Fibroblast of pulmonary artery (primary cell): ENCODE measurements at regions not wholly inside any gene's neighbourhood (a gene's known extent, or its start where the extent isn't known, plus 50 kb on each side); places are given as distances from the start of the nearest gene placed in this dataset.

Experiments
- DNase-seq: peaks from one replicate; pipeline ENCODE4 v3.0.0-alpha.2; 2010; ENCODE audit warnings: low read depth
- H3K4me3 ChIP-seq: replicated peaks from 2 replicates; pipeline ENCODE4 v1.5.1; 2011; ENCODE audit warnings: low read depth, mild to moderate bottlenecking, control low read depth, low read length, moderate library complexity
- TF ChIP-seq, protein P1 (sequence below): IDR thresholded peaks from 2 replicates; pipeline ENCODE4 v1.5.1; 2011; ENCODE audit warnings: mild to moderate bottlenecking, control low read depth, low read length, inconsistent platforms; ENCODE audit errors: missing control alignments

DNA sequence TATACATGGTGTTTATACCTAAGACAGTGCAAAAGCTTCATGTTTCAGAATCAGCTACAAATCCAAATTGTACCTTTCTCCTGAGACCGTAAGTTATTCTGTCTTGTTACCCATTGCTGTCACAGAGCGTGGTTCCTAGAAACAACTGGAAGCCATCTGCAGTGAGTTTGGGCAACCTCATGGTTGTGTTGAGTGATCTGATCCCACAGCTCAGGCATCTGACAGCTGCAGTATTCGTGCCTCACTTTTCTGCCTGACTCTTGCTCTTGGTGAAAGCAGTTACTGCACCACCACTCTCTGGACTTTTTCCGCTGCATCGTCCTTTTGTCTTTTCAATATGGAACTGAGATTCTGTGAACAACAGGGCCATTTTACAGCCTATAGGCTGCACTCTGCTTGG lies 752.6 kb downstream of the MAFB start:
- no peak for DNase-seq
- TF ChIP-seq, protein P1, sequence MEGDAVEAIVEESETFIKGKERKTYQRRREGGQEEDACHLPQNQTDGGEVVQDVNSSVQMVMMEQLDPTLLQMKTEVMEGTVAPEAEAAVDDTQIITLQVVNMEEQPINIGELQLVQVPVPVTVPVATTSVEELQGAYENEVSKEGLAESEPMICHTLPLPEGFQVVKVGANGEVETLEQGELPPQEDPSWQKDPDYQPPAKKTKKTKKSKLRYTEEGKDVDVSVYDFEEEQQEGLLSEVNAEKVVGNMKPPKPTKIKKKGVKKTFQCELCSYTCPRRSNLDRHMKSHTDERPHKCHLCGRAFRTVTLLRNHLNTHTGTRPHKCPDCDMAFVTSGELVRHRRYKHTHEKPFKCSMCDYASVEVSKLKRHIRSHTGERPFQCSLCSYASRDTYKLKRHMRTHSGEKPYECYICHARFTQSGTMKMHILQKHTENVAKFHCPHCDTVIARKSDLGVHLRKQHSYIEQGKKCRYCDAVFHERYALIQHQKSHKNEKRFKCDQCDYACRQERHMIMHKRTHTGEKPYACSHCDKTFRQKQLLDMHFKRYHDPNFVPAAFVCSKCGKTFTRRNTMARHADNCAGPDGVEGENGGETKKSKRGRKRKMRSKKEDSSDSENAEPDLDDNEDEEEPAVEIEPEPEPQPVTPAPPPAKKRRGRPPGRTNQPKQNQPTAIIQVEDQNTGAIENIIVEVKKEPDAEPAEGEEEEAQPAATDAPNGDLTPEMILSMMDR: no peak
- no peak overlapping the region for H3K4me3 ChIP-seq

DNA sequence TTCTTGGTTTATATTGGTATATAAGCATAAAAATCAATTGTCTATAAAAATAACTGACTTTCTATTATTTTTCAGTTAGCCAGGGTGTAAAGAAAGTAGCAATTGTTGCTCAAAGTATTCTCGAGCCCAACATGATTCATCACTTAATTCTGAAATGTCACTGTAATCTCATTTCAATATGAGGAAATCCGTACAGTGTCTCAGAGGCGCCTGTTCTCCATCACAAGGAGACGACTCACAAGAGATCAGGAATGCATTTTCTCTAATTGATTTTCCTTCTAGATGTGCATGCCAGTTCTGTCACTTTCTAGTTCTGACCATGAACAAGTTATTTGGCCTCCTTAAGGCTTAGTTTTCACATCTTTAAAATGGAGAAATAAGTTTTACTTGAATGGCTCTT lies 753.1 kb downstream of the MAFB start:
- no peak overlapping the region for H3K4me3 ChIP-seq
- DNase-seq: no peak
- TF ChIP-seq, protein P1: no peak

- H3K4me3 ChIP-seq: no peak overlapping the region
- no peak for DNase-seq
- TF ChIP-seq, protein P1: no peak
Measured at GRCh38 chr20:39916236-39916765, 772.7 kb downstream of the MAFB start.

DNA sequence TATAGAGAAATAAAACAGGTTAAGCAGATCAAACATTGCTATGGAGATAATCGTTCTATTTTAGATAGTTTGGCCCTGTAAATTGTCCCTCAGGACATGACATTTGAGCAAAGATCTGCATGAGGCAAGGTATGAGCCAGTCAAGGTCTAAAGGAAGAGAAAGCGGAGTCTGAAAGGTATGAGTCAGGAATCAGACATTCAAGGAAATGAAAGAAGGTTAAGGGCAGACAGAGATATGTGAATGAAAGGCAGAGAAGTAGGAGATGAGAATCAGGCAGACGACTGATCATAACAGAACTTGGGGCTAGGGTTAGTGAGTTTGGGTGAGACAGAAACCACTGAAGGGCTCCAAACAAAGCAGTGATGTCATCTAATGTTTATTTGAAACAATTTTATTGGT lies 775.8 kb downstream of the MAFB start:
- TF ChIP-seq, protein P1: no peak
- H3K4me3 ChIP-seq: no peak overlapping the region
- DNase-seq: no peak

DNA sequence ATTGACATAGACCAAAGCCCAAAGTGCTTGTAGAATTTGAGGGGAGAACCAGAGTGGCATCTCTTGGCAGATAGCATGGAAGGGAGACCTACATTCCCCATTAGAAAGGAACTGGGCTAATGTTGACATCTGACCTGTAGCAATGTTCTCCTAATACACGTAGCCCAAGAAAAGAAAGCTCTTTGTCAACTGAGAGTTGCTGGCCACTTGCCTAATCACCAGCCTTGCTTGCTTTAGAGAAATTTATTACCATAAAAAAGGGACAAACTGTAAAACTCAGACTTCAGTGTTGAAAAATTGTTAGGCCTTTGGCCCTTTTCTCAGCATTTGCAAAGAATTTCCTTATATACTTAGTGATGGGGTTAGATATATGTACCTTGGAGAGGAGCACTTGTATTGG lies 777.5 kb downstream of the MAFB start:
- DNase-seq: no peak
- TF ChIP-seq, protein P1: no peak
- no peak overlapping the region for H3K4me3 ChIP-seq

- no peak for DNase-seq
- no peak overlapping the region for H3K4me3 ChIP-seq
- TF ChIP-seq, protein P1: no peak
Measured at GRCh38 chr20:39910536-39910935, 778.5 kb downstream of the MAFB start.

DNA sequence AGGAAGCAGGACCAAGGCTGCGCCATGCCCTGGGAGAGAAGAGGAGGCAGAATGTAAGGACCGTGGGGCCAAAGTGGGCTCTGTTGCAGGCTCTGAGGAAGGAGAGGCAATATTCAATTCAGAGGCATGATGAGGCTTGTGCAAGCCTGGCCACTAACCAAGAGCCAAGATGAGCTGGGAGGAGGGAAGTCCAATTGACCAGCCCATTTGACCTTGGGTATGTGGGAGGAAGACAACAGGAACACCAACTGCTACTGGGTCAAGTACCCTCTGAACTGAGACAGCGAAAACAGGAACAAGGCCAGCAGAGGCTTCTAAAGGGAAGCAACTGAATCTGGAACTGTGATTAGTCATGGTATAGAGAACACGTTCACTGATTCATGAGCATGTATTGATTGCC lies 779.6 kb downstream of the MAFB start:
- no peak for DNase-seq
- TF ChIP-seq, protein P1: no peak
- no peak overlapping the region for H3K4me3 ChIP-seq
